Keratinocyte (primary cell): ENCODE measurements at regions not wholly inside any gene's neighbourhood (a gene's known extent, or its start where the extent isn't known, plus 50 kb on each side); places are given as distances from the start of the nearest gene placed in this dataset.

Experiments
- DNase-seq: peaks from one replicate; pipeline ENCODE4 v3.0.0-alpha.2; 2011; ENCODE audit warnings: low read depth, missing footprints, low spot score
- FAIRE-seq: peaks from 2 replicates; lab custom pipeline; 2011; peaks lifted over from hg19 to GRCh38; lab: Jason Lieb, UNC
- H2AFZ ChIP-seq: 2 replicates; pipeline ENCODE4 v1.6.0; 2012; ENCODE audit warnings: low read length, control low read depth, inconsistent platforms; ENCODE audit not compliant: control insufficient read depth
- H3K27ac ChIP-seq: 2 replicates; pipeline ENCODE4 v1.5.1; 2011; ENCODE audit warnings: low read length; ENCODE audit not compliant: control insufficient read depth, insufficient read depth
- H3K27me3 ChIP-seq: 3 replicates; pipeline ENCODE4 v1.6.0; 2011; ENCODE audit warnings: low read length; ENCODE audit not compliant: control insufficient read depth, insufficient read depth; ENCODE audit errors: extremely low read depth
- H3K36me3 ChIP-seq, 2 experiments: 2 replicates in 1 of 2; 3 replicates in 1 of 2; pipeline ENCODE4 v1.5.1; 2011; ENCODE audit warnings: low read length in 2 of 2, mild to moderate bottlenecking in 1 of 2; ENCODE audit not compliant: control insufficient read depth in 2 of 2, insufficient read depth in 2 of 2; ENCODE audit errors: extremely low read depth in 1 of 2
- H3K4me1 ChIP-seq: 3 replicates; pipeline ENCODE4 v1.5.1; 2011; ENCODE audit warnings: low read length; ENCODE audit not compliant: control insufficient read depth, insufficient read depth; ENCODE audit errors: extremely low read depth
- H3K4me2 ChIP-seq: 3 replicates; pipeline ENCODE4 v1.6.0; 2011; ENCODE audit warnings: low read depth, low read length; ENCODE audit not compliant: control insufficient read depth, insufficient read depth; ENCODE audit errors: extremely low read depth
- H3K4me3 ChIP-seq, 3 experiments: fragments of 200-600 bp in 1 of 3; sonication (generic) in 1 of 3; 2 replicates in 2 of 3; 3 replicates in 1 of 3; pipeline ENCODE4 v1.5.1; 2011 to 2016; ENCODE audit warnings: low read length in 3 of 3, mild to moderate bottlenecking in 3 of 3, control low read depth in 2 of 3, inconsistent platforms in 1 of 3, low read depth in 1 of 3, mixed read lengths in 1 of 3, mixed run types in 1 of 3, moderate library complexity in 1 of 3; ENCODE audit not compliant: control insufficient read depth in 2 of 3, insufficient read depth in 2 of 3; ENCODE audit errors: extremely low read depth in 1 of 3
- H3K79me2 ChIP-seq: 2 replicates; pipeline ENCODE4 v1.6.0; 2012; ENCODE audit warnings: low read length; ENCODE audit not compliant: control insufficient read depth, insufficient read depth
- H3K9ac ChIP-seq: 3 replicates; pipeline ENCODE4 v1.6.0; 2011; ENCODE audit warnings: low read length; ENCODE audit not compliant: control insufficient read depth, insufficient read depth; ENCODE audit errors: extremely low read depth
- H3K9me1 ChIP-seq: 3 replicates; pipeline ENCODE4 v1.6.0; 2011; ENCODE audit warnings: low read length; ENCODE audit not compliant: control insufficient read depth, insufficient read depth; ENCODE audit errors: extremely low read depth
- H3K9me3 ChIP-seq: 2 replicates; pipeline ENCODE4 v1.5.1; 2012; ENCODE audit warnings: low read depth, low read length; ENCODE audit not compliant: control insufficient read depth
- H4K20me1 ChIP-seq: 3 replicates; pipeline ENCODE4 v1.6.0; 2011; ENCODE audit warnings: low read length; ENCODE audit not compliant: control insufficient read depth, insufficient read depth; ENCODE audit errors: extremely low read depth
- CTCF ChIP-seq, 3 experiments: IDR thresholded peaks in 1 of 3; conservative IDR thresholded peaks in 1 of 3; optimal IDR thresholded peaks in 1 of 3; 2 replicates in 2 of 3; 3 replicates in 1 of 3; pipeline versions ENCODE3 to v1.5.1; 2011; ENCODE audit warnings: low read length in 3 of 3, mild to moderate bottlenecking in 3 of 3, moderate library complexity in 2 of 3, control low read depth in 1 of 3, inconsistent platforms in 1 of 3; ENCODE audit not compliant: insufficient read depth in 2 of 3; ENCODE audit errors: extremely low read depth in 1 of 3
- EZH2 ChIP-seq: IDR thresholded peaks from one replicate; pipeline ENCODE4 v1.6.1; 2012; ENCODE audit warnings: inconsistent platforms, mild to moderate bottlenecking, low read length, moderate library complexity
- dilution Hi-C: fragments of 300-500 bp; cut with MboI; formaldehyde crosslinking; loops from one replicate; pipeline ENCODE4 v1.7.0; 2020; ENCODE audit warnings: low sequenced_read_pairs; ENCODE audit not compliant: extremely low pct_ligation_motif_present

DNA sequence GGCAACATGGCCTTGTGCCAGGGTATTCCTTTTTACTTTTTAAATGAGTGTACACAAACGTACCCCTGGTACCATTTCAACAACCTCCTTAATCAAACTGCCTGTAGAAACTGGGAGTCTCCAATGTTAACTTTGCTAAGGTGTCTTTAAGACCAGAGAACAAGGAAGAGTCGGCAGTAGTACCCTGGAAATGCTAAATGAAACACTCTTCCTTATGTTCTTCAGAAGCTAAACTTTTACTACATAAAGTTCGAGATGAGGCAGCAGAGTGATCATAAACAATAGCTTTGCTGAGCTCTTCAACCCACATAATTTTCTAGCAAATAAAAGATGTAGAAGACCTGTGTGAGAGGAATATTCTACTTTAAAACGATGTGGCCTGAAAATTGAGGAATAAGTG lies 297.7 kb upstream of the NRIP1 start:
- Histone ChIP-seq H3K27me3 (no peaks in the 10 kb centered on the region), H3K36me3 (no peaks in the 10 kb centered on the region), H4K20me1 (no peaks in the 10 kb centered on the region), H3K4me3 (no peak overlapping the region), H3K9ac (no peak overlapping the region), H3K9me1 (no peaks in the 10 kb centered on the region), H3K27ac (no peak overlapping the region), H3K4me2 (no peak overlapping the region), H2AFZ (no peak overlapping the region), H3K79me2 (no peaks in the 10 kb centered on the region), H3K9me3 (peaks cover 3% of the 10 kb centered on the region), H3K4me1 (no peaks in the 10 kb centered on the region)
- no peak for DNase-seq
- dilution Hi-C loops, result no loop called here
- no peak for TF ChIP-seq CTCF (optimal IDR thresholded peaks at IDR 0.05 in 1 of 3, IDR thresholded peaks at IDR 0.05 in 1 of 3, conservative IDR thresholded peaks at IDR 0.05 in 1 of 3; ENCODE audit: extremely low read depth in 1 of 3, insufficient read depth in 2 of 3, low read length in 3 of 3)
- TF ChIP-seq EZH2, result no peak
- no peak for FAIRE-seq

DNA sequence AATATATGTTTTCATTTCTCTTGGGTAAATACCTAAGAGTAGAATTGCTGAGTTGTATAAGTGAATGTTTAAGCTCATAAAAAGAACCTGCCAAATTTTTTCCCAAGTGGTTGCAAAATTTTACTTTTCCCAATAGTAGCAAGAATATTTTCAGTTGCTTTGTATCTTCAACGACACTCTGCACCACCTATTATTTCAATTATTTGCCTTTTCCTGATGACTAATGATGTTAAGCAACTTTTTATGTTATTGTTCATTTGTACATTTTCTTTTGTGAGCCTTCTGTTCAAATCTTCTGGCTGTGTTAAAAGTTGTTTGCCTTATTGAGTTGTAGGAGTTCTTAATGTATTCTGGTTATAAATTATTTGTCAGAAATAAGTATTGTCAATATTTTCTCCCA lies 299.1 kb upstream of the NRIP1 start:
- dilution Hi-C loops, result no loop called here
- TF ChIP-seq CTCF (optimal IDR thresholded peaks at IDR 0.05 in 1 of 3, IDR thresholded peaks at IDR 0.05 in 1 of 3, conservative IDR thresholded peaks at IDR 0.05 in 1 of 3; ENCODE audit: extremely low read depth in 1 of 3, insufficient read depth in 2 of 3, low read length in 3 of 3) (no peak), EZH2 (no peak)
- Histone ChIP-seq H4K20me1 (no peaks in the 10 kb centered on the region), H2AFZ (no peak overlapping the region), H3K27me3 (no peaks in the 10 kb centered on the region), H3K36me3 (no peaks in the 10 kb centered on the region), H3K4me1 (no peaks in the 10 kb centered on the region), H3K27ac (no peak overlapping the region), H3K9ac (no peak overlapping the region), H3K9me3 (peaks cover 3% of the 10 kb centered on the region), H3K4me3 (no peak overlapping the region), H3K4me2 (no peak overlapping the region), H3K79me2 (no peaks in the 10 kb centered on the region), H3K9me1 (no peaks in the 10 kb centered on the region)
- FAIRE-seq, result no peak
- DNase-seq, result no peak
